ENCODE measurements at regions not wholly inside any gene's neighbourhood (a gene's known extent, or its start where the extent isn't known, plus 50 kb on each side); places are given as distances from the start of the nearest gene placed in this dataset.

GRCh38 chr5:13143630-13144029 is 800.9 kb downstream of the DNAH5 start:
- no peak for TF ChIP-seq CTCF (IDR thresholded peaks at IDR 0.05; ENCODE audit: low read depth, low read length)
- no peak for TF ChIP-seq MYC (IDR thresholded peaks at IDR 0.05; ENCODE audit: low read depth, low read length)
